Uterus (tissue), 2 donors: ENCODE measurements at regions not wholly inside any gene's neighbourhood (a gene's known extent, or its start where the extent isn't known, plus 50 kb on each side); places are given as distances from the start of the nearest gene placed in this dataset.

Experiments used
- POLR2A ChIP-seq, 2 donors: fragments of 450-650 bp; IDR thresholded peaks; one replicate each; pipeline ENCODE4 v1.6.1; 2016; ENCODE audit warnings: antibody characterized with exemption in 2 of 2, mild to moderate bottlenecking in 1 of 2, moderate library complexity in 1 of 2
- TF ChIP-seq, protein P1 (sequence below), 4 experiments: fragments of 200-600 bp in 2 of 4; fragments of 450-650 bp in 2 of 4; sonication (generic) in 2 of 4; IDR thresholded peaks; one replicate each; pipeline ENCODE4 v1.5.1; 2016 to 2019; ENCODE audit warnings: antibody characterized with exemption in 4 of 4, mild to moderate bottlenecking in 2 of 4, moderate library complexity in 1 of 4

DNA sequence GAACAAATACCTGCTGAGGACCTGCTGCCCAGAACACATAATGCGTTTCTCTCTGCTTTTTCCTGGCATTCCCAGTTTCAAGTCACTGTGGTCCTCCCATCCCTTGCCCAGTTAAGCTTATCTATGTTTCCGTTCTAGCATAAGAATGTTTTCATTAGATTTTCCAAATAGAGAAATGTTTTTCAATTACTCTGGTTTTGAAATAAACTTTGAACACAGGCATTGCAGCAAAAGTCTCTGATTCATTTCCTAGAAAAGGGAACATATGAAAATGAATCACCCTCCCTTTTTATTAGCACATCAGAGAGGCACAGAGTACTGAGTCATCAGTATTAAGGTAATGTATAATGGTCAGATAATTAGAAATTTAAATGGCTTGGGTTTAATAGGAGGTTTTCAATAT is 201.1 kb upstream of the TMEM260 start:
- TF ChIP-seq, protein P1, sequence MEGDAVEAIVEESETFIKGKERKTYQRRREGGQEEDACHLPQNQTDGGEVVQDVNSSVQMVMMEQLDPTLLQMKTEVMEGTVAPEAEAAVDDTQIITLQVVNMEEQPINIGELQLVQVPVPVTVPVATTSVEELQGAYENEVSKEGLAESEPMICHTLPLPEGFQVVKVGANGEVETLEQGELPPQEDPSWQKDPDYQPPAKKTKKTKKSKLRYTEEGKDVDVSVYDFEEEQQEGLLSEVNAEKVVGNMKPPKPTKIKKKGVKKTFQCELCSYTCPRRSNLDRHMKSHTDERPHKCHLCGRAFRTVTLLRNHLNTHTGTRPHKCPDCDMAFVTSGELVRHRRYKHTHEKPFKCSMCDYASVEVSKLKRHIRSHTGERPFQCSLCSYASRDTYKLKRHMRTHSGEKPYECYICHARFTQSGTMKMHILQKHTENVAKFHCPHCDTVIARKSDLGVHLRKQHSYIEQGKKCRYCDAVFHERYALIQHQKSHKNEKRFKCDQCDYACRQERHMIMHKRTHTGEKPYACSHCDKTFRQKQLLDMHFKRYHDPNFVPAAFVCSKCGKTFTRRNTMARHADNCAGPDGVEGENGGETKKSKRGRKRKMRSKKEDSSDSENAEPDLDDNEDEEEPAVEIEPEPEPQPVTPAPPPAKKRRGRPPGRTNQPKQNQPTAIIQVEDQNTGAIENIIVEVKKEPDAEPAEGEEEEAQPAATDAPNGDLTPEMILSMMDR (IDR thresholded peaks at IDR 0.05), result no peak
- no peak for TF ChIP-seq POLR2A (IDR thresholded peaks at IDR 0.05)
